NB4 (cell line): ENCODE measurements at regions not wholly inside any gene's neighbourhood (a gene's known extent, or its start where the extent isn't known, plus 50 kb on each side); places are given as distances from the start of the nearest gene placed in this dataset.

Experiments used
- CTCF ChIP-seq: IDR thresholded peaks from one replicate; pipeline ENCODE4 v1.5.1; 2012; ENCODE audit warnings: low read depth, low read length
- POLR2A ChIP-seq: IDR thresholded peaks from 2 replicates; pipeline ENCODE4 v1.6.1; 2011; ENCODE audit warnings: mild to moderate bottlenecking; ENCODE audit not compliant: insufficient read length; ENCODE audit errors: extremely low read depth

- TF ChIP-seq CTCF (no peak), POLR2A (no peak)
Measured at GRCh38 chr3:102079809-102080197, 230.5 kb downstream of the NFKBIZ start.
